H9 (cell line): ENCODE measurements at regions not wholly inside any gene's neighbourhood (a gene's known extent, or its start where the extent isn't known, plus 50 kb on each side); places are given as distances from the start of the nearest gene placed in this dataset.

ENCODE experiments used
- DNase-seq: peaks from one replicate; pipeline ENCODE4 v3.0.0-alpha.2; 2017
- H2AFZ ChIP-seq: one replicate; pipeline ENCODE4 v1.6.1; 2013; ENCODE audit warnings: mild to moderate bottlenecking, low read length, control low read depth, moderate library complexity
- H2AK5ac ChIP-seq: 2 replicates; pipeline ENCODE4 v1.6.1; 2013; ENCODE audit warnings: low read length, control low read depth, mixed read lengths; ENCODE audit not compliant: insufficient read length
- H2BK120ac ChIP-seq: one replicate; pipeline ENCODE4 v1.6.1; 2013; ENCODE audit warnings: low read depth, mild to moderate bottlenecking, low read length, control low read depth, inconsistent platforms; ENCODE audit not compliant: poor library complexity, severe bottlenecking
- H2BK12ac ChIP-seq: 2 replicates; pipeline ENCODE4 v1.6.1; 2013; ENCODE audit warnings: low read length, control low read depth, mixed read lengths, low read depth; ENCODE audit not compliant: insufficient read length
- H2BK15ac ChIP-seq: 2 replicates; pipeline ENCODE4 v1.6.1; 2013; ENCODE audit warnings: low read depth, low read length, control low read depth
- H2BK20ac ChIP-seq: one replicate; pipeline ENCODE4 v1.6.1; 2013; ENCODE audit warnings: low read depth, mild to moderate bottlenecking, low read length, control low read depth, inconsistent platforms; ENCODE audit not compliant: poor library complexity, severe bottlenecking
- H2BK5ac ChIP-seq: 2 replicates; pipeline ENCODE4 v1.6.1; 2013; ENCODE audit warnings: low read length, control low read depth, mixed read lengths; ENCODE audit not compliant: insufficient read length
- H3K14ac ChIP-seq: 2 replicates; pipeline ENCODE4 v1.6.1; 2013; ENCODE audit warnings: low read length, control low read depth; ENCODE audit not compliant: insufficient read depth
- H3K18ac ChIP-seq: 2 replicates; pipeline ENCODE4 v1.6.1; 2013; ENCODE audit warnings: low read depth, mild to moderate bottlenecking, mixed read lengths, low read length, control low read depth; ENCODE audit not compliant: insufficient read length
- H3K23ac ChIP-seq: 2 replicates; pipeline ENCODE4 v1.6.1; 2013; ENCODE audit warnings: low read length, control low read depth, mixed read lengths, low read depth; ENCODE audit not compliant: insufficient read length
- H3K23me2 ChIP-seq: 2 replicates; pipeline ENCODE4 v1.6.1; 2013; ENCODE audit warnings: low read depth, mild to moderate bottlenecking, mixed read lengths, low read length, control low read depth; ENCODE audit not compliant: insufficient read length, poor library complexity, severe bottlenecking
- H3K27ac ChIP-seq: 2 replicates; pipeline ENCODE4 v1.5.1; 2013; ENCODE audit warnings: low read length, control low read depth, mixed read lengths, low read depth; ENCODE audit not compliant: insufficient read length
- H3K27me3 ChIP-seq: 2 replicates; pipeline ENCODE4 v1.6.1; 2013; ENCODE audit warnings: low read length, control low read depth, inconsistent platforms; ENCODE audit not compliant: insufficient read depth
- H3K4ac ChIP-seq: 2 replicates; pipeline ENCODE4 v1.6.1; 2013; ENCODE audit warnings: low read depth, mild to moderate bottlenecking, control low read depth, inconsistent platforms, low read length, moderate library complexity
- H3K4me1 ChIP-seq: 2 replicates; pipeline ENCODE4 v1.6.1; 2013; ENCODE audit warnings: low read length, control low read depth, inconsistent platforms; ENCODE audit not compliant: insufficient read depth
- H3K4me2 ChIP-seq: 2 replicates; pipeline ENCODE4 v1.6.1; 2013; ENCODE audit warnings: low read length, control low read depth, mixed read lengths; ENCODE audit not compliant: insufficient read length, insufficient read depth
- H3K56ac ChIP-seq: 2 replicates; pipeline ENCODE4 v1.6.1; 2013; ENCODE audit warnings: low read depth, mild to moderate bottlenecking, mixed read lengths, low read length, control low read depth; ENCODE audit not compliant: insufficient read length
- H3K79me1 ChIP-seq: 2 replicates; pipeline ENCODE4 v1.6.1; 2013; ENCODE audit warnings: low read depth, mild to moderate bottlenecking, moderate library complexity, low read length, control low read depth, inconsistent platforms; ENCODE audit not compliant: insufficient read depth, poor library complexity, severe bottlenecking
- H3K79me2 ChIP-seq: 2 replicates; pipeline ENCODE4 v1.6.1; 2013; ENCODE audit warnings: low read length, control low read depth, inconsistent platforms; ENCODE audit not compliant: insufficient read depth
- H3K9ac ChIP-seq: 2 replicates; pipeline ENCODE4 v1.6.1; 2013; ENCODE audit warnings: low read length, control low read depth, mixed read lengths; ENCODE audit not compliant: insufficient read length; ENCODE audit errors: extremely low read depth
- H3K9me3 ChIP-seq: one replicate; pipeline ENCODE4 v1.6.1; 2013; ENCODE audit warnings: low read depth, low read length, inconsistent platforms; ENCODE audit not compliant: control insufficient read depth
- H3T11ph ChIP-seq: one replicate; pipeline ENCODE4 v1.6.1; 2013; ENCODE audit warnings: mild to moderate bottlenecking, low read length, control low read depth, inconsistent platforms
- H4K20me1 ChIP-seq: one replicate; pipeline ENCODE4 v1.6.1; 2013; ENCODE audit not compliant: control insufficient read depth, insufficient read length, insufficient read depth
- H4K5ac ChIP-seq: 2 replicates; pipeline ENCODE4 v1.6.1; 2013; ENCODE audit warnings: low read depth, mild to moderate bottlenecking, mixed read lengths, low read length, control low read depth; ENCODE audit not compliant: insufficient read length
- H4K8ac ChIP-seq: replicated peaks from 2 replicates; pipeline ENCODE4 v1.6.1; 2013; ENCODE audit warnings: low read length, control low read depth, mixed read lengths, low read depth; ENCODE audit not compliant: insufficient read length
- H4K91ac ChIP-seq: 2 replicates; pipeline ENCODE4 v1.6.1; 2013; ENCODE audit warnings: low read depth, mild to moderate bottlenecking, moderate library complexity, mixed read lengths, low read length, control low read depth; ENCODE audit not compliant: insufficient read length
- H3K27ac Mint-ChIP-seq, 3 experiments: 2 replicates in 2 of 3; 3 replicates in 1 of 3; pipeline ENCODE4 v1.8.0; 2020 to 2021; ENCODE audit warnings: mixed read lengths in 3 of 3, mild to moderate bottlenecking in 1 of 3, moderate library complexity in 1 of 3
- H3K27me3 Mint-ChIP-seq: 2 replicates; pipeline ENCODE4 v1.8.0; 2021; ENCODE audit warnings: low read depth, mild to moderate bottlenecking, moderate library complexity, mixed read lengths
- H3K36me3 Mint-ChIP-seq, 3 experiments: 2 replicates in 2 of 3; 3 replicates in 1 of 3; pipeline ENCODE4 v1.8.0; 2020 to 2021; ENCODE audit warnings: low read depth in 3 of 3, mixed read lengths in 3 of 3; ENCODE audit not compliant: insufficient read depth in 1 of 3
- H3K4me1 Mint-ChIP-seq, 2 experiments: 2 replicates each; pipeline ENCODE4 v1.8.0; 2020; ENCODE audit warnings: mixed read lengths in 2 of 2
- H3K4me3 Mint-ChIP-seq, 2 experiments: 2 replicates in 1 of 2; 3 replicates in 1 of 2; pipeline ENCODE4 v1.8.0; 2020 to 2021; ENCODE audit warnings: mild to moderate bottlenecking in 2 of 2, mixed read lengths in 2 of 2, moderate library complexity in 1 of 2
- H3K9me3 Mint-ChIP-seq, 2 experiments: 2 replicates in 1 of 2; 3 replicates in 1 of 2; pipeline ENCODE4 v1.8.0; 2020; ENCODE audit warnings: mild to moderate bottlenecking in 2 of 2, mixed read lengths in 2 of 2, moderate library complexity in 1 of 2
- CTCF ChIP-seq: fragments of 200-600 bp; sonication (generic); conservative IDR thresholded peaks from 3 replicates; pipeline ENCODE4 v1.8.0; 2021; ENCODE audit warnings: antibody characterized with exemption, mild to moderate bottlenecking
- WGBS: extraction: QIAGEN DNeasy Blood & Tissue Kit; methylation state at CpG from one replicate; pipeline ENCODE4 v1.1.7; 2013; ENCODE audit warnings: missing lambda C conversion rate, low lambda C conversion rate, mixed read lengths; ENCODE audit not compliant: insufficient read length; ENCODE audit errors: extremely low coverage; 5-methylcytosine and 5-hydroxymethylcytosine counted together

- Histone ChIP-seq H3K79me2 (no peaks in the 10 kb centered on the region), H3K23ac (no peak overlapping the region), H2AFZ (no peak overlapping the region), H3K23me2 (no peaks in the 10 kb centered on the region), H2BK20ac (no peak overlapping the region), H3T11ph (no peak overlapping the region), H4K8ac (no peak overlapping the region), H2BK5ac (no peak overlapping the region), H3K4ac (no peak overlapping the region), H4K91ac (no peak overlapping the region), H2BK120ac (no peak overlapping the region), H3K56ac (no peak overlapping the region), H4K5ac (no peak overlapping the region), H3K27me3 (no peaks in the 10 kb centered on the region), H3K14ac (no peak overlapping the region), H2BK15ac (no peak overlapping the region), H3K9ac (no peak overlapping the region), H2AK5ac (no peak overlapping the region), H3K79me1 (no peaks in the 10 kb centered on the region), H3K18ac (no peak overlapping the region), H3K4me2 (no peak overlapping the region), H3K4me1 (no peaks in the 10 kb centered on the region), H2BK12ac (no peak overlapping the region), H3K27ac (no peak overlapping the region), H4K20me1 (no peaks in the 10 kb centered on the region), H3K9me3 (no peaks in the 10 kb centered on the region)
- Mint-ChIP-seq H3K27me3 (no peaks in the 10 kb centered on the region), H3K36me3 (no peaks in the 10 kb centered on the region), H3K9me3 (no peaks in the 10 kb centered on the region), H3K4me1 (no peaks in the 10 kb centered on the region), H3K4me3 (no peak overlapping the region), H3K27ac (no peak overlapping the region)
- DNase-seq = no peak
- TF ChIP-seq CTCF = no peak
- WGBS = no CpG with 5 or more reads among the region's 2 CpGs
Measured at GRCh38 chr2:126222278-126222677, 433.7 kb upstream of the GYPC start.
